Right forelimb (tissue), 1 donor: ENCODE measurements at regions not wholly inside any gene's neighbourhood (a gene's known extent, or its start where the extent isn't known, plus 50 kb on each side); places are given as distances from the start of the nearest gene placed in this dataset.
"Not testable (repeated sequence)": the region's sequence is repeated elsewhere in the genome, so short reads cannot be mapped to it uniquely, and the experiment has no call there.

Experiments
- DNase-seq: peaks from one replicate; pipeline ENCODE4 v3.0.0-alpha.2; 2018

GRCh38 chr9:96061293-96061987 is 185.9 kb downstream of the ERCC6L2 start:
- DNase-seq: no peak

DNA sequence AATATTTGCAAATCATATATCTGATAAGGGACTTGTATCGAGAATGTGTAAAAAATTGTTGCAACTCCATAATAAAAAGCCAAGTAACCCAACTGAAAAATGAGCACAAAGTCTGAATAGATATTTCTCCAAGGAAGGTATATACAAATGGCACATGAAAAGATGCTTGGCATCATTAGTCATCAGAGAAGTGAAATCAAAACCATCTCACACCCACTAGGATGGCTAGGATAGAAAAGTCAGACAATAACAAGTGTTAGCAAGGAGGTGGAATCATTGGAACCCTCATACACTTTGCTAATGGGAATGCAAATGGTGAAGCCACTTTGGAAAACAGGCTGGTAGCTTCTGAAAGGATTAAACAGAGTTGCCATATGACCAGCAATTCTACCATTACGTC is 182.7 kb downstream of the ERCC6L2 start:
- no peak for DNase-seq

GRCh38 chr9:96057155-96057554 is 181.7 kb downstream of the ERCC6L2 start:
- DNase-seq: no peak

DNA sequence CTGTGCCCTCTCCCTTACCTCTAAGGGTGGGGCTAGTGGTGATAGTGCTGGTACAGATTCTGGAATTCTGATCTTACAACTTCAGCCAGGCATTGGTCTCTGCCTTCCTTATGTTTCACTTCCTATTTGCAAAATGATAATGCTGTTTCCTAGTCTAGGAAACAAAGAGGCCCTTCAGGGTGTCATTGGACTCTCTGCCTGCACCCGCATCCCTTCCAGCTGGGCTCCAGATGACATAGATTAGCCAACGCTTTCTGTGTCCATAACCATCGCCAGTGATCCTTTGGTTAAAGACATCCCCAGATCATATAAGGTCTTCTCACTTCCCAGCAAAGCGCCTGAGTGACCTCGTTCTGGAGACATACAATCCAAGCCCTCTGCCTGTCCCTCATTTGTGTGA is 180.7 kb downstream of the ERCC6L2 start:
- no peak for DNase-seq

- not testable (repeated sequence) for DNase-seq
Observed at GRCh38 chr9:96054248-96054647, 178.8 kb downstream of the ERCC6L2 start.

- no peak for DNase-seq
Observed at GRCh38 chr9:96052686-96053085, 177.2 kb downstream of the ERCC6L2 start.

- no peak for DNase-seq
Observed at GRCh38 chr9:96051423-96051822, 175.9 kb downstream of the ERCC6L2 start.

DNA sequence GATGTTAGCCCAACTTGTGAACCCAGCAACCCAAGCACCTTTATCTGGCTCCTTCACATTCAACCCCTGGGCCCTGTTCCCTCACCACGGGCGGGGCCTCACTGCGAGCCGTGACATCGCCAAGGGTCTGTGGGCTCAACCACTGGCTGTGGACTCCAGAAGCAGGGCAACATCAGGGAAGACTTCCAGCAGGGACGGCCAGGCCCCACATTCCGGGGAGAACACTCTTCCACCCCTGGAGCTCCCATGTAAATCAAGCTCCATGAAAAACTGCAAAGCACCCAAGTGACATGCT is 175.3 kb downstream of the ERCC6L2 start:
- DNase-seq: no peak

GRCh38 chr9:96050048-96050860 is 174.8 kb downstream of the ERCC6L2 start:
- DNase-seq: no peak

DNA sequence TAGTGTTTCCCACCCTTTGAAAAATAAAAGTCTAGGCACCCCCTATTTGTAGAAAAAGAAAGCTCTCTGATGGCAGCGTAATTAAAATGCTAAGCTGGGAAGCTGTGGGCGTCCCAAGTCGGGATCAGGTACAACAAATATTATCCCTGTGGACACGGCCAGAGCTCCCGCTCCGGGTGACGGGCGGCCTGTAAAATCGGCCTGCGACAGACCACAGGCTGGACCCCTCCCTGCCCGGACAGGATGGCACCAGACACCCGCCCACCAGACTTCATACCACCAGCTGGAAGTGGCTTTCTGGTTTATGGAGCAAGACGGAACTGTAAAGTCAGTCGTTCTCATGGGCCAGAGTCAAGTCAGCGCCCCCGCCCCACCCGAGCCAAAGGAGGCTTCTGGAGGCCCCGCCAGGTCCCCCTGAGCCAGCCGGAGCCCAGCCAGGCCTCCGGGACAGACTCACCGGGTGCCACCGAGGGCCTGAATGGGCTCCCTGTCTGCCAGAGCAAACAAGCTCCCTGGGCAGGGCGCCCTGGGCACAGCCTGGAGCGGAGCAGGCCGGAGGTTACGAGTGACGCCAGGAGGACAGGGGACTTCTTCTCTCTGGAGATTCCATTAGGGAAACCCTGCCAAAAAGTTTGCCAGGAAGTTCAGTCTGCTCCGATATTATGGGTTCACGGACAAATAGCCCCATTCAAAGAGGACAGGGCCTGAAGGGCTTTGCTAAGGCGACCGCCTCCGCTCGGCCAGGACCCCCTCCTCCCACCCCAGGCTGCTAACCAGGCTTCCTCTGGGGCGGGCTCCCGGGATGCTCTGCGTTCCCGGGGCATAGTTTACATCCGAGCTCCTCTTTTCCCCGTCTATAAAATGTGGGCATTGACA is 173.7 kb downstream of the ERCC6L2 start:
- DNase-seq: peak; percentile 78

GRCh38 chr9:96048104-96048955 is 172.8 kb downstream of the ERCC6L2 start:
- DNase-seq: peak; percentile 77

DNA sequence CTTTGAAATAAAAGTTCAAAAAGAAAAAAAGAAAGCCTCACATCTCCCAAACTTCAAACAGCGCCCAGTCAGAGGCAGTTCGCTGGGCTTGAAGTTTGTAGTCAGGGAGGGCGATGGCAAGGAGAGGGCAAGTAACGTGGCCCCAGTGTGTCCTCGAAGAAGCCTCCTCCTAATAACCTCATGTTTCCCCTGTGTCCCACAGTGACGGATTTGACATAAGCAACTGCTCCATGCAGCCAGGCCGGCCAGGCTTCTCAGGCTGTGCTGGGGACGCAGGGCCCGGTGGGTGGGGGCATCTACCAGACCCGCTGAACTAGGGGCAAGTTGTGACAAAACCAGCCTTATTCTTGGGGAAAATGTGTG is 172.2 kb downstream of the ERCC6L2 start:
- no peak for DNase-seq

- DNase-seq: no peak
Observed at GRCh38 chr9:96047116-96047639, 171.7 kb downstream of the ERCC6L2 start.

DNA sequence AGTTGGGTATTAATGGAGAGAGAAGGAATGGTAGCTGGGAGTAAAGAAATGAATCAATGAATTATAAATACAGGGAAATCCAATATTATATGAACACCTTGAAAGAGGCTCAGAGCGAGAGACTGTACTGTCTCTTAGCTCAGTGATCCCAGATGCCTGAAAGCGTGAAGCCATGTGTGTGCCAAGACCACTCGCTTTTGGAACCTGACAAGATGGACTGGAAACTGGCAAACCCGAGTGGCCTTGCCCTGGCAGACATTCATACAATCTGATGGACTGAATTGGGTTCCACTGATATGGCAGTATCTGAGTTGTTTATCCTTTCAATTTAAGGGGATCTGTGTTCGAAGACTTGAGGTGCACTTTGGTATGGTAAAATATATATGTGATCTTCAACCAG is 170.3 kb downstream of the ERCC6L2 start:
- no peak for DNase-seq

DNA sequence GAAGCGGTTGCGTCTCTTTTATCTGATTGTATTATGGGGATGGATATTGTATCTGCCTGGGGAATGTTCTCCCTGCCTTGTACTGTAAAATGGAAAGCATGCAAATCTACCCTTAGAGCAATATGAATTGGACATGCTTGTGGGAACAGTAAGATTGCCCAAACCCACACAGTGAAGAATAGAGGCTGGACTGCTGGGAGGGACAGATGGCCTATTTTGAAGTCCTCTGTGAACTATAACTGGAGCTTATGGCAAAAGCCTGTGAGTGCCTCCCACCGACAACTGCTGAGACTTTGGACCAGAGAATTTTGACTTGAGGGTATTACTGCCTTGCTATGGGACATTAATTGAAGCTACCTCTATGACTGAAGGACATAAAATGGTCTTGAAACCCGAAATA is 168.9 kb downstream of the ERCC6L2 start:
- DNase-seq: no peak

- DNase-seq: no peak
Observed at GRCh38 chr9:96040591-96041461, 165.3 kb downstream of the ERCC6L2 start.

GRCh38 chr9:96038914-96039313 is 163.4 kb downstream of the ERCC6L2 start:
- no peak for DNase-seq

GRCh38 chr9:96038271-96038670 is 162.8 kb downstream of the ERCC6L2 start:
- DNase-seq: no peak

- DNase-seq: no peak
Observed at GRCh38 chr9:96034553-96035122, 159.1 kb downstream of the ERCC6L2 start.

DNA sequence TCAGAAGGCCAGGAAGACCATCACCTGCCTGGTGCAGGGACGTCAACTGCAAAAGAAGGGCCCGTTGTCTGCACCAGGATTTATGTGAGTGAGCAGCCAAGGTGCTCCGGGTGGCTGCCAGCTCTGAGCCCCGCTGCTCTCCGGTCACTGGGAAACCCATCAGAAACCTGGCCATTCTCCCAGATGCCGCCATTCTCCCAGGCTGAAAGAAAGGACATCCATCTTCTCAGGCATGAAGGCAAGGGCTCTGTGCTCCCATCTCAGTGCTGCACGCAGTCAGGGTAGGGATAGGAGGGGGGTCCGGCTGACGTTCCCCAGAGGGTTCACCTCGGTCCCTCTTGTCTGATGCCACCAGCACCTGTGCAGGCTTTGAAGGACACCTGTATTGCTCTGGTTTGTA is 158.4 kb downstream of the ERCC6L2 start:
- DNase-seq: no peak

DNA sequence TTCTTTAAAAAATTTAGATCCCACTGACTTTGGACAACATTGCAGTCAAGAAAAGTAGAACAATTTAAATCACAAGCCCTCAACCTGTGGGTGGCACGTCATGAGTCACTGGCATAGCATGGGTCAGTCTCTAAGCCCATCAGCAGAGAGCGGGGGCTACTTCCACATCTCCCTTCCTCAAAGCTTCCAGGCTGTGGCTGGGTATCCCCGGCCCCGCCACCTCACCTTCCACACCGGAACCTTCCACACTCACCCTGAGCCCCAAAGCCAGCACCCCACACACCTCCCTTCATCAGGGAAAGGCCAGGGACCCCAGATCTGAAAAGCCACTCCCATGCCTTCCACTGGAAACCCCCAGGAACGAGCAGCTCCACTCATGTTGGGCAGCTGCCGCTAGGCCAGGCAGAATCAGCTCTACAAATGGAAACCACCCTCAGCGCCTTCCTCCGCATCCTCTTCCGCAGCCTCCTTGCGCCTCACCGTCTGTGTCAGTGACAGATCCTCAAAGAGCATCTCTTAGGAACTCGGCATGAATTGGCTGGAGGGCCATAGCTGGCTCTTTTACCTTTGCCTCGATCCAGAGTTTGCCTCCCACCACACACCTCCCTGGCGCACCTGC is 156.5 kb downstream of the ERCC6L2 start:
- no peak for DNase-seq
